Fibroblast of lung (primary cell): ENCODE measurements at regions not wholly inside any gene's neighbourhood (a gene's known extent, or its start where the extent isn't known, plus 50 kb on each side); places are given as distances from the start of the nearest gene placed in this dataset.

Experiments
- CTCF ChIP-seq, 2 donors: IDR thresholded peaks in 1 of 2; conservative IDR thresholded peaks in 1 of 2; 1 replicate in 1 of 2; 2 replicates in 1 of 2; pipeline ENCODE4 v1.5.1; 2011 to 2012; ENCODE audit warnings: low read length in 2 of 2, control low read depth in 1 of 2, inconsistent platforms in 1 of 2, low read depth in 1 of 2, mild to moderate bottlenecking in 1 of 2
- EZH2 ChIP-seq: IDR thresholded peaks from 2 replicates; pipeline ENCODE4 v1.5.1; 2012; ENCODE audit warnings: low read length, control low read depth, mild to moderate bottlenecking; ENCODE audit errors: missing control alignments

- TF ChIP-seq CTCF (conservative IDR thresholded peaks at IDR 0.05 in 1 of 2, IDR thresholded peaks at IDR 0.05 in 1 of 2; ENCODE audit: low read depth in 1 of 2, low read length in 2 of 2): no peak
- TF ChIP-seq EZH2: no peak
These were observed 189.5 kb downstream of the LURAP1L start for GRCh38 chr9:12964271-12964670.
